A549 (cell line): ENCODE measurements at regions not wholly inside any gene's neighbourhood (a gene's known extent, or its start where the extent isn't known, plus 50 kb on each side); places are given as distances from the start of the nearest gene placed in this dataset.

Experiments used
- BHLHE40 ChIP-seq: IDR thresholded peaks from 2 replicates; pipeline ENCODE4 v1.6.1; 2012; ENCODE audit warnings: low read depth, low read length, inconsistent platforms
- CHD4 ChIP-seq: fragments of 200-600 bp; sonication (generic); IDR thresholded peaks from 2 replicates; pipeline ENCODE4 v1.6.1; 2016; ENCODE audit warnings: antibody characterized with exemption, mild to moderate bottlenecking, borderline replicate concordance
- EHF ChIP-seq: fragments of 250-450 bp; sonication (Bioruptor Pico); IDR thresholded peaks from 2 replicates; pipeline ENCODE4 v1.5.0; 2020; ENCODE audit warnings: mild to moderate bottlenecking
- EHMT2 ChIP-seq: fragments of 200-600 bp; sonication (generic); IDR thresholded peaks from 2 replicates; pipeline ENCODE4 v1.6.1; 2016; ENCODE audit warnings: antibody characterized with exemption, low read depth, mild to moderate bottlenecking, moderate library complexity
- EP300 ChIP-seq, 2 experiments: fragments of >200 bp; sonication (Bioruptor Twin); formaldehyde crosslinking; IDR thresholded peaks; 2 replicates in 1 of 2; 3 replicates in 1 of 2; pipeline ENCODE4 v1.6.1; 2016 to 2017
- MAX ChIP-seq: IDR thresholded peaks from 2 replicates; pipeline ENCODE4 v1.6.1; 2012
- MYC ChIP-seq: IDR thresholded peaks from 2 replicates; pipeline ENCODE4 v1.6.1; 2012; ENCODE audit warnings: mild to moderate bottlenecking, inconsistent platforms, low read length, improper control_type of control experiment, borderline replicate concordance
- NPAS2 ChIP-seq: fragments of 250-450 bp; sonication (Bioruptor Pico); IDR thresholded peaks from 2 replicates; pipeline ENCODE4 v1.8.0; 2022; ENCODE audit warnings: mild to moderate bottlenecking, moderate library complexity, borderline replicate concordance
- NR3C1 ChIP-seq: fragments of >200 bp; sonication (Bioruptor Twin); formaldehyde crosslinking; IDR thresholded peaks from 3 replicates; pipeline ENCODE4 v1.6.1; 2017
- RAD21 ChIP-seq, 2 experiments: fragments of >200 bp in 1 of 2; sonication (Bioruptor Twin) in 1 of 2; formaldehyde crosslinking in 1 of 2; IDR thresholded peaks in 1 of 2; conservative IDR thresholded peaks in 1 of 2; 2 replicates in 1 of 2; 3 replicates in 1 of 2; pipeline ENCODE4 v1.6.1; 2012 to 2018; ENCODE audit warnings: inconsistent platforms in 1 of 2
- SMC3 ChIP-seq: fragments of >200 bp; sonication (Bioruptor Twin); formaldehyde crosslinking; IDR thresholded peaks from 3 replicates; pipeline ENCODE4 v1.6.1; 2018; ENCODE audit warnings: inconsistent platforms
- TF ChIP-seq, protein P1 (sequence below): fragments of >200 bp; sonication (Bioruptor Twin); formaldehyde crosslinking; IDR thresholded peaks from 3 replicates; pipeline ENCODE4 v1.5.1; 2016
- TF ChIP-seq, protein P2 (sequence below): fragments of 450-650 bp; IDR thresholded peaks from 2 replicates; pipeline ENCODE4 v1.6.1; 2014; ENCODE audit warnings: antibody characterized with exemption
- TF ChIP-seq, protein P3 (sequence below): fragments of 200-600 bp; sonication (generic); IDR thresholded peaks from 2 replicates; pipeline ENCODE4 v1.6.1; 2016; ENCODE audit warnings: antibody characterized with exemption, mild to moderate bottlenecking, moderate library complexity

DNA sequence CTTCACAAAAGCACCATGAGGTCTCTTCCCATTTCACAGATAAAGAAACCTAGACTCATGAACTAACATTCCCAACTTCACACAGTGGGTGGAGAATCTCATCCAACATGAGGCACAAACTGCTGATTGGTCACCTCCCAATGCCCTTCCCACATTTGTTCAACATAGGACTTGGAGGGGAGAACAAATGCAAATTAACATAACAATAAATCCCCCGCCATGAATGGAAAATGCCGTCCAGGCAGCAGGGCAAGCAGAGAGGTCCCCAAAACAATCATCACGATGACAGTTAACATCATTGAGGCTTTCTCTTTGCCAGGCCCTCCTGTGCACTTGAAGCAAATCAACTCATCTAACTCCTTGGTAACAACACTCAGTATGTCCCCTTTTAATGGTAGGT, 185.3 kb downstream of the TMEM132E start:
- TF ChIP-seq, protein P1, sequence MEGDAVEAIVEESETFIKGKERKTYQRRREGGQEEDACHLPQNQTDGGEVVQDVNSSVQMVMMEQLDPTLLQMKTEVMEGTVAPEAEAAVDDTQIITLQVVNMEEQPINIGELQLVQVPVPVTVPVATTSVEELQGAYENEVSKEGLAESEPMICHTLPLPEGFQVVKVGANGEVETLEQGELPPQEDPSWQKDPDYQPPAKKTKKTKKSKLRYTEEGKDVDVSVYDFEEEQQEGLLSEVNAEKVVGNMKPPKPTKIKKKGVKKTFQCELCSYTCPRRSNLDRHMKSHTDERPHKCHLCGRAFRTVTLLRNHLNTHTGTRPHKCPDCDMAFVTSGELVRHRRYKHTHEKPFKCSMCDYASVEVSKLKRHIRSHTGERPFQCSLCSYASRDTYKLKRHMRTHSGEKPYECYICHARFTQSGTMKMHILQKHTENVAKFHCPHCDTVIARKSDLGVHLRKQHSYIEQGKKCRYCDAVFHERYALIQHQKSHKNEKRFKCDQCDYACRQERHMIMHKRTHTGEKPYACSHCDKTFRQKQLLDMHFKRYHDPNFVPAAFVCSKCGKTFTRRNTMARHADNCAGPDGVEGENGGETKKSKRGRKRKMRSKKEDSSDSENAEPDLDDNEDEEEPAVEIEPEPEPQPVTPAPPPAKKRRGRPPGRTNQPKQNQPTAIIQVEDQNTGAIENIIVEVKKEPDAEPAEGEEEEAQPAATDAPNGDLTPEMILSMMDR, result no peak
- TF ChIP-seq CHD4 (no peak), NPAS2 (CRISPR knock-in tag) (no peak), EP300 (IDR thresholded peaks at IDR 0.05) (no peak), NR3C1 (no peak), RAD21 (conservative IDR thresholded peaks at IDR 0.05 in 1 of 2, IDR thresholded peaks at IDR 0.05 in 1 of 2) (no peak), EHF (CRISPR knock-in tag) (no peak), SMC3 (no peak), MAX (no peak), BHLHE40 (no peak), MYC (no peak), EHMT2 (no peak)
- TF ChIP-seq, protein P2, sequence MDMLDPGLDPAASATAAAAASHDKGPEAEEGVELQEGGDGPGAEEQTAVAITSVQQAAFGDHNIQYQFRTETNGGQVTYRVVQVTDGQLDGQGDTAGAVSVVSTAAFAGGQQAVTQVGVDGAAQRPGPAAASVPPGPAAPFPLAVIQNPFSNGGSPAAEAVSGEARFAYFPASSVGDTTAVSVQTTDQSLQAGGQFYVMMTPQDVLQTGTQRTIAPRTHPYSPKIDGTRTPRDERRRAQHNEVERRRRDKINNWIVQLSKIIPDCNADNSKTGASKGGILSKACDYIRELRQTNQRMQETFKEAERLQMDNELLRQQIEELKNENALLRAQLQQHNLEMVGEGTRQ, result no peak
- TF ChIP-seq, protein P3, sequence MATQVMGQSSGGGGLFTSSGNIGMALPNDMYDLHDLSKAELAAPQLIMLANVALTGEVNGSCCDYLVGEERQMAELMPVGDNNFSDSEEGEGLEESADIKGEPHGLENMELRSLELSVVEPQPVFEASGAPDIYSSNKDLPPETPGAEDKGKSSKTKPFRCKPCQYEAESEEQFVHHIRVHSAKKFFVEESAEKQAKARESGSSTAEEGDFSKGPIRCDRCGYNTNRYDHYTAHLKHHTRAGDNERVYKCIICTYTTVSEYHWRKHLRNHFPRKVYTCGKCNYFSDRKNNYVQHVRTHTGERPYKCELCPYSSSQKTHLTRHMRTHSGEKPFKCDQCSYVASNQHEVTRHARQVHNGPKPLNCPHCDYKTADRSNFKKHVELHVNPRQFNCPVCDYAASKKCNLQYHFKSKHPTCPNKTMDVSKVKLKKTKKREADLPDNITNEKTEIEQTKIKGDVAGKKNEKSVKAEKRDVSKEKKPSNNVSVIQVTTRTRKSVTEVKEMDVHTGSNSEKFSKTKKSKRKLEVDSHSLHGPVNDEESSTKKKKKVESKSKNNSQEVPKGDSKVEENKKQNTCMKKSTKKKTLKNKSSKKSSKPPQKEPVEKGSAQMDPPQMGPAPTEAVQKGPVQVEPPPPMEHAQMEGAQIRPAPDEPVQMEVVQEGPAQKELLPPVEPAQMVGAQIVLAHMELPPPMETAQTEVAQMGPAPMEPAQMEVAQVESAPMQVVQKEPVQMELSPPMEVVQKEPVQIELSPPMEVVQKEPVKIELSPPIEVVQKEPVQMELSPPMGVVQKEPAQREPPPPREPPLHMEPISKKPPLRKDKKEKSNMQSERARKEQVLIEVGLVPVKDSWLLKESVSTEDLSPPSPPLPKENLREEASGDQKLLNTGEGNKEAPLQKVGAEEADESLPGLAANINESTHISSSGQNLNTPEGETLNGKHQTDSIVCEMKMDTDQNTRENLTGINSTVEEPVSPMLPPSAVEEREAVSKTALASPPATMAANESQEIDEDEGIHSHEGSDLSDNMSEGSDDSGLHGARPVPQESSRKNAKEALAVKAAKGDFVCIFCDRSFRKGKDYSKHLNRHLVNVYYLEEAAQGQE, result no peak
